Fibroblast of the aortic adventitia (primary cell): ENCODE measurements at regions not wholly inside any gene's neighbourhood (a gene's known extent, or its start where the extent isn't known, plus 50 kb on each side); places are given as distances from the start of the nearest gene placed in this dataset.

Source experiments
- DNase-seq: peaks from one replicate; pipeline ENCODE4 v3.0.0-alpha.2; 2010; ENCODE audit warnings: low read depth
- H3K4me3 ChIP-seq: 2 replicates; pipeline ENCODE4 v1.5.1; 2011; ENCODE audit warnings: low read depth, mild to moderate bottlenecking, control low read depth, low read length, moderate library complexity
- CTCF ChIP-seq: IDR thresholded peaks from 2 replicates; pipeline ENCODE4 v1.5.1; 2011; ENCODE audit warnings: mild to moderate bottlenecking, low read length, control low read depth, inconsistent platforms; ENCODE audit not compliant: insufficient read depth

- DNase-seq: no peak
- no peak for TF ChIP-seq CTCF
Measured at GRCh38 chr10:130741901-130742855, 569.3 kb downstream of the TCERG1L start.

GRCh38 chr10:130742941-130743675 is 568.4 kb downstream of the TCERG1L start:
- no peak for DNase-seq
- no peak overlapping the region for H3K4me3 ChIP-seq
- no peak for TF ChIP-seq CTCF

More at GRCh38 chr10:130741901-130742855, 569.3 kb downstream of the TCERG1L start:
- H3K4me3 ChIP-seq: no peak overlapping the region

GRCh38 chr10:130743751-130744271 is 567.7 kb downstream of the TCERG1L start:
- H3K4me3 ChIP-seq: no peak overlapping the region
- no peak for DNase-seq
- no peak for TF ChIP-seq CTCF

- no peak for DNase-seq
- no peak overlapping the region for H3K4me3 ChIP-seq
- no peak for TF ChIP-seq CTCF
Measured at GRCh38 chr10:130744631-130745030, 566.9 kb downstream of the TCERG1L start.

- no peak overlapping the region for H3K4me3 ChIP-seq
- DNase-seq: no peak
- TF ChIP-seq CTCF: no peak
Measured at GRCh38 chr10:130745251-130745650, 566.3 kb downstream of the TCERG1L start.

GRCh38 chr10:130745821-130746220 is 565.7 kb downstream of the TCERG1L start:
- DNase-seq: no peak
- H3K4me3 ChIP-seq: no peak overlapping the region
- TF ChIP-seq CTCF: no peak
